ENCODE measurements at regions not wholly inside any gene's neighbourhood (a gene's known extent, or its start where the extent isn't known, plus 50 kb on each side); places are given as distances from the start of the nearest gene placed in this dataset.

GRCh38 chr6:170112583-170112860, 178.4 kb downstream of the DLL1 start:
- TF ChIP-seq CTCF (IDR thresholded peaks at IDR 0.05) (no peak), POLR2A (IDR thresholded peaks at IDR 0.05) (no peak)
